Kidney (tissue), 13 donors: ENCODE measurements at regions not wholly inside any gene's neighbourhood (a gene's known extent, or its start where the extent isn't known, plus 50 kb on each side); places are given as distances from the start of the nearest gene placed in this dataset.

ENCODE experiments used
- DNase-seq, 5 donors: peaks; one replicate each; pipeline ENCODE4 v3.0.0-alpha.2; 2013 to 2020
- FAIRE-seq: peaks from 2 replicates; lab custom pipeline; 2012; peaks lifted over from hg19 to GRCh38; lab: Jason Lieb, UNC
- H3K27ac ChIP-seq, 2 donors: one replicate each; pipeline ENCODE4 v1.7.0; 2013; ENCODE audit warnings: low read depth in 2 of 2, low read length in 2 of 2, inconsistent platforms in 1 of 2
- H3K27me3 ChIP-seq: one replicate; pipeline ENCODE4 v1.7.1; 2013; ENCODE audit warnings: low read length, inconsistent platforms; ENCODE audit not compliant: control insufficient read depth, insufficient read depth
- H3K36me3 ChIP-seq, 3 donors: one replicate each; pipeline versions ENCODE4 v1.7.0 to v1.7.1; 2013; ENCODE audit warnings: low read length in 3 of 3, control low read depth in 1 of 3, inconsistent platforms in 1 of 3; ENCODE audit not compliant: insufficient read depth in 3 of 3, control insufficient read depth in 2 of 3
- H3K4me1 ChIP-seq, 3 donors: one replicate each; pipeline versions ENCODE4 v1.7.0 to v1.7.1; 2013; ENCODE audit warnings: low read length in 3 of 3, inconsistent platforms in 1 of 3, low read depth in 1 of 3; ENCODE audit not compliant: control insufficient read depth in 2 of 3, insufficient read depth in 2 of 3
- H3K4me3 ChIP-seq, 3 donors: one replicate each; pipeline versions ENCODE4 v1.7.0 to v1.8.1; 2013; ENCODE audit warnings: low read length in 3 of 3, control low read depth in 1 of 3, inconsistent platforms in 1 of 3
- H3K9ac ChIP-seq, 3 donors: one replicate each; pipeline versions ENCODE4 v1.7.0 to v1.7.1; 2013; ENCODE audit warnings: low read length in 3 of 3, control low read depth in 1 of 3, inconsistent platforms in 1 of 3
- H3K9me3 ChIP-seq, 3 donors: one replicate each; pipeline versions ENCODE4 v1.7.0 to v1.7.1; 2013; ENCODE audit warnings: low read length in 3 of 3, control low read depth in 1 of 3, inconsistent platforms in 1 of 3; ENCODE audit not compliant: control insufficient read depth in 2 of 3, insufficient read depth in 1 of 3
- CTCF ChIP-seq: IDR thresholded peaks from 3 replicates; pipeline ENCODE4 v1.5.1; 2012; ENCODE audit warnings: mild to moderate bottlenecking, moderate library complexity, borderline replicate concordance; ENCODE audit not compliant: insufficient read depth; ENCODE audit errors: extremely low read depth
- intact Hi-C: fragments of 100-400 bp; cut with DNase I; formaldehyde crosslinking; loops from one replicate; pipeline ENCODE4 v1.11.1; 2022
- donor health status: control.
- donor health status: control.
- donor health status: control.
- donor health status: control.
- donor health status: control.
- donor health status: DM: yes; HTN: yes; CAD: no.
- donor health status: Normal renal cell carcinoma (clear cell type).

- Histone ChIP-seq H3K4me1 (no peaks in the 10 kb centered on the region), H3K27ac (no peak overlapping the region), H3K36me3 (no peaks in the 10 kb centered on the region), H3K9ac (no peak overlapping the region), H3K27me3 (no peaks in the 10 kb centered on the region), H3K4me3 (no peak overlapping the region), H3K9me3 (no peaks in the 10 kb centered on the region)
- no peak for DNase-seq
- no peak for TF ChIP-seq CTCF
- FAIRE-seq, result no peak
- intact Hi-C loops, result no loop called here
These were observed 216.9 kb downstream of the MATN1 start for GRCh38 chr1:30506291-30507015.

- no peak overlapping the region for H3K4me3 ChIP-seq
- intact Hi-C loops, result no loop called here
- no peak overlapping the region for H3K9ac ChIP-seq
- no peaks in the 10 kb centered on the region for H3K9me3 ChIP-seq
- TF ChIP-seq CTCF, result no peak
- H3K27me3 ChIP-seq, result no peaks in the 10 kb centered on the region
- FAIRE-seq (no peak), DNase-seq (no peak)
- H3K36me3 ChIP-seq, result no peaks in the 10 kb centered on the region
- H3K4me1 ChIP-seq, result no peaks in the 10 kb centered on the region
- H3K27ac ChIP-seq, result no peak overlapping the region
These were observed 217.5 kb downstream of the MATN1 start for GRCh38 chr1:30505853-30506252.

- H3K9me3 ChIP-seq, result no peaks in the 10 kb centered on the region
- no peaks in the 10 kb centered on the region for H3K36me3 ChIP-seq
- no peak for TF ChIP-seq CTCF
- no peak for DNase-seq
- no peak for FAIRE-seq
- no peaks in the 10 kb centered on the region for H3K4me1 ChIP-seq
- H3K9ac ChIP-seq, result no peak overlapping the region
- no peaks in the 10 kb centered on the region for H3K27me3 ChIP-seq
- no peak overlapping the region for H3K27ac ChIP-seq
- H3K4me3 ChIP-seq, result no peak overlapping the region
- intact Hi-C loops, result no loop called here
These were observed 230.9 kb downstream of the MATN1 start for GRCh38 chr1:30492451-30492850.

GRCh38 chr1:30491831-30492230 is 231.6 kb downstream of the MATN1 start:
- Histone ChIP-seq H3K36me3 (no peaks in the 10 kb centered on the region), H3K4me1 (no peaks in the 10 kb centered on the region), H3K27ac (no peak overlapping the region), H3K27me3 (no peaks in the 10 kb centered on the region), H3K9ac (no peak overlapping the region), H3K4me3 (no peak overlapping the region), H3K9me3 (no peaks in the 10 kb centered on the region)
- no peak for FAIRE-seq
- intact Hi-C loops, result no loop called here
- TF ChIP-seq CTCF, result no peak
- no peak for DNase-seq
